Stimulated activated CD8-positive, alpha-beta memory T cell treated with anti-CD3 and anti-CD28 coated beads, Interleukin-15, amount 100 ng/mL, for 1 hour (primary cell): ENCODE measurements at regions not wholly inside any gene's neighbourhood (a gene's known extent, or its start where the extent isn't known, plus 50 kb on each side); places are given as distances from the start of the nearest gene placed in this dataset.
"Not testable (repeated sequence)": the region's sequence is repeated elsewhere in the genome, so short reads cannot be mapped to it uniquely, and the experiment has no call there.

Experiments used
- DNase-seq: peaks from one replicate; pipeline ENCODE4 v3.0.0-alpha.2; 2020; ENCODE audit warnings: low read depth

GRCh38 chr2:11995456-11995855, 249.0 kb downstream of the LPIN1 start:
- no peak for DNase-seq

- no peak for DNase-seq
Measured at GRCh38 chr2:11996618-11997017, 250.2 kb downstream of the LPIN1 start.

GRCh38 chr2:11997142-11997541, 250.7 kb downstream of the LPIN1 start:
- no peak for DNase-seq

- DNase-seq, result no peak
Measured at GRCh38 chr2:11998218-11998617, 251.8 kb downstream of the LPIN1 start.

GRCh38 chr2:11998626-11999378, 252.4 kb downstream of the LPIN1 start:
- no peak for DNase-seq

- no peak for DNase-seq
Measured at GRCh38 chr2:12001621-12002020, 255.2 kb downstream of the LPIN1 start.

GRCh38 chr2:12002215-12002614, 255.8 kb downstream of the LPIN1 start:
- no peak for DNase-seq

- no peak for DNase-seq
Measured at GRCh38 chr2:12004713-12005112, 258.3 kb downstream of the LPIN1 start.

- DNase-seq, result peak; percentile 31
Measured at GRCh38 chr2:12005886-12006681, 259.7 kb downstream of the LPIN1 start.

- no peak for DNase-seq
Measured at GRCh38 chr2:12006850-12007249, 260.4 kb downstream of the LPIN1 start.

GRCh38 chr2:12007282-12007681, 260.9 kb downstream of the LPIN1 start:
- DNase-seq, result no peak

- no peak for DNase-seq
Measured at GRCh38 chr2:12008425-12009061, 262.1 kb downstream of the LPIN1 start.

- no peak for DNase-seq
Measured at GRCh38 chr2:12009323-12009905, 263.0 kb downstream of the LPIN1 start.

- DNase-seq, result no peak
Measured at GRCh38 chr2:12010059-12010458, 263.6 kb downstream of the LPIN1 start.

- DNase-seq, result no peak
Measured at GRCh38 chr2:12010779-12011178, 264.3 kb downstream of the LPIN1 start.

GRCh38 chr2:12014088-12014960, 267.9 kb downstream of the LPIN1 start:
- no peak for DNase-seq

- DNase-seq, result no peak
Measured at GRCh38 chr2:12017499-12018157, 271.2 kb downstream of the LPIN1 start.

GRCh38 chr2:12018726-12019125, 272.3 kb downstream of the LPIN1 start:
- DNase-seq, result not testable (repeated sequence)

- no peak for DNase-seq
Measured at GRCh38 chr2:12020833-12021469, 274.5 kb downstream of the LPIN1 start.

- not testable (repeated sequence) for DNase-seq
Measured at GRCh38 chr2:12024197-12024907, 277.9 kb downstream of the LPIN1 start.
